GM12891 (cell line): ENCODE measurements at regions not wholly inside any gene's neighbourhood (a gene's known extent, or its start where the extent isn't known, plus 50 kb on each side); places are given as distances from the start of the nearest gene placed in this dataset.

Experiments used
- DNase-seq: peaks from one replicate; pipeline ENCODE4 v3.0.0; 2011; ENCODE audit warnings: low spot score; ENCODE audit not compliant: insufficient read length
- FAIRE-seq: peaks from 2 replicates; lab custom pipeline; 2011; peaks lifted over from hg19 to GRCh38; lab: Jason Lieb, UNC
- PAX5 ChIP-seq: IDR thresholded peaks from 2 replicates; pipeline ENCODE4 v1.6.1; 2011; ENCODE audit warnings: low read length, moderate library complexity, mild to moderate bottlenecking; ENCODE audit not compliant: insufficient read depth, severe bottlenecking
- POLR2A ChIP-seq: IDR thresholded peaks from 2 replicates; pipeline ENCODE4 v1.6.1; 2011; ENCODE audit warnings: low read depth, low read length, control low read depth
- POLR2AphosphoS5 ChIP-seq: IDR thresholded peaks from 2 replicates; pipeline ENCODE4 v1.6.1; 2011; ENCODE audit warnings: low read depth, low read length, control low read depth
- POU2F2 ChIP-seq: IDR thresholded peaks from 2 replicates; pipeline ENCODE4 v1.6.1; 2011; ENCODE audit warnings: low read depth, mild to moderate bottlenecking, control low read depth, low read length, moderate library complexity
- SPI1 ChIP-seq: IDR thresholded peaks from 2 replicates; pipeline ENCODE4 v1.6.1; 2011; ENCODE audit warnings: low read depth, low read length, control low read depth
- TAF1 ChIP-seq: IDR thresholded peaks from 2 replicates; pipeline ENCODE4 v1.6.1; 2011; ENCODE audit warnings: low read depth, low read length, control low read depth

- no peak for TF ChIP-seq POLR2AphosphoS5
- no peak for TF ChIP-seq PAX5
- TF ChIP-seq POU2F2, result no peak
- no peak for TF ChIP-seq TAF1
- no peak for TF ChIP-seq SPI1
- TF ChIP-seq POLR2A, result no peak
- FAIRE-seq, result no peak
- DNase-seq, result no peak
Observed at GRCh38 chr3:6155650-6156338, 705.1 kb upstream of the GRM7 start.

- TF ChIP-seq POU2F2, result no peak
- TF ChIP-seq POLR2AphosphoS5, result no peak
- TF ChIP-seq SPI1, result no peak
- TF ChIP-seq POLR2A, result no peak
- no peak for TF ChIP-seq TAF1
- no peak for TF ChIP-seq PAX5
- FAIRE-seq, result no peak
- no peak for DNase-seq
Observed at GRCh38 chr3:6165951-6166350, 695.0 kb upstream of the GRM7 start.

- FAIRE-seq (no peak), DNase-seq (no peak)
- TF ChIP-seq TAF1, result no peak
- no peak for TF ChIP-seq POU2F2
- no peak for TF ChIP-seq POLR2A
- no peak for TF ChIP-seq PAX5
- TF ChIP-seq SPI1, result no peak
- TF ChIP-seq POLR2AphosphoS5, result no peak
Observed at GRCh38 chr3:6168256-6168655, 692.7 kb upstream of the GRM7 start.

- FAIRE-seq (no peak), DNase-seq (no peak)
- no peak for TF ChIP-seq TAF1
Observed at GRCh38 chr3:6172871-6173642, 687.9 kb upstream of the GRM7 start.

- FAIRE-seq (no peak), DNase-seq (no peak)
Observed at GRCh38 chr3:6177417-6177816, 683.5 kb upstream of the GRM7 start.

GRCh38 chr3:6179761-6180160 lies 681.2 kb upstream of the GRM7 start:
- DNase-seq, result no peak
- no peak for TF ChIP-seq SPI1
- FAIRE-seq, result no peak

More at GRCh38 chr3:6177417-6177816, 683.5 kb upstream of the GRM7 start:
- TF ChIP-seq POU2F2, result no peak
- no peak for TF ChIP-seq SPI1
- no peak for TF ChIP-seq POLR2AphosphoS5
- no peak for TF ChIP-seq POLR2A
- no peak for TF ChIP-seq PAX5
- no peak for TF ChIP-seq TAF1

GRCh38 chr3:6180171-6180570 lies 680.7 kb upstream of the GRM7 start:
- TF ChIP-seq SPI1, result no peak
- TF ChIP-seq POU2F2, result no peak
- TF ChIP-seq TAF1, result no peak
- TF ChIP-seq PAX5, result no peak
- no peak for TF ChIP-seq POLR2AphosphoS5
- no peak for TF ChIP-seq POLR2A
- no peak for FAIRE-seq

GRCh38 chr3:6182476-6182875 lies 678.4 kb upstream of the GRM7 start:
- FAIRE-seq (no peak), DNase-seq (no peak)
- TF ChIP-seq TAF1 (no peak), POLR2A (no peak), SPI1 (no peak), POU2F2 (no peak), PAX5 (no peak), POLR2AphosphoS5 (no peak)

More at GRCh38 chr3:6180171-6180570, 680.7 kb upstream of the GRM7 start:
- no peak for DNase-seq

GRCh38 chr3:6182909-6183308 lies 678.0 kb upstream of the GRM7 start:
- DNase-seq (no peak), FAIRE-seq (no peak)
- TF ChIP-seq POLR2AphosphoS5 (no peak), PAX5 (no peak), SPI1 (no peak), POU2F2 (no peak), TAF1 (no peak), POLR2A (no peak)

- no peak for FAIRE-seq
- TF ChIP-seq POU2F2 (no peak), POLR2A (no peak), PAX5 (no peak), TAF1 (no peak), SPI1 (no peak)
- no peak for DNase-seq
Observed at GRCh38 chr3:6189384-6189783, 671.5 kb upstream of the GRM7 start.
